HG03378 (cell line): ENCODE measurements at regions not wholly inside any gene's neighbourhood (a gene's known extent, or its start where the extent isn't known, plus 50 kb on each side); places are given as distances from the start of the nearest gene placed in this dataset.

ENCODE experiments used
- ATAC-seq: cut with Tn5 transposase; IDR thresholded peaks from one replicate; pipeline ENCODE4 v1.9.1; 2021; ENCODE audit warnings: mild to moderate bottlenecking, moderate library complexity; ENCODE audit not compliant: unreplicated experiment

- ATAC-seq: no peak
Observed at GRCh38 chr16:17691106-17691898, 220.5 kb upstream of the XYLT1 start.

DNA sequence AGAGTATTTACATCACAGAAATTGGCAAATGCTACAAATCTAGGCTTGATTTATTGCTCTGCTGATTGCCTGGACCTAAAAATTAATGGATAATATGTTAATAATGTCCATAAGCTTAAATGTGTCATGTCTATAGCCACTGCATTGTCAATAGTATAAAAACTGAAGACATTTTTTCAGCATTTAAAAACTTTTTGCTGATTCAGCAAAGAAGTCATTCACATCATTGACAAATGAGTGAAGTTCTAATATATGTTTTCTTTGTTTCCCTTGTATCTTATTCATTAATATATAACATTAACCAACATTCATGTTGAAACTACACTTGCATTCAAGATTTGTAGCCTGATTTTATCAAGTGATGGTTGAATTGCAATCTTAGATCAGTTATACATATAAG, 214.7 kb upstream of the XYLT1 start:
- ATAC-seq: no peak

- no peak for ATAC-seq
Observed at GRCh38 chr16:17683281-17683680, 212.5 kb upstream of the XYLT1 start.

- ATAC-seq: no peak
Observed at GRCh38 chr16:17676171-17676570, 205.4 kb upstream of the XYLT1 start.

DNA sequence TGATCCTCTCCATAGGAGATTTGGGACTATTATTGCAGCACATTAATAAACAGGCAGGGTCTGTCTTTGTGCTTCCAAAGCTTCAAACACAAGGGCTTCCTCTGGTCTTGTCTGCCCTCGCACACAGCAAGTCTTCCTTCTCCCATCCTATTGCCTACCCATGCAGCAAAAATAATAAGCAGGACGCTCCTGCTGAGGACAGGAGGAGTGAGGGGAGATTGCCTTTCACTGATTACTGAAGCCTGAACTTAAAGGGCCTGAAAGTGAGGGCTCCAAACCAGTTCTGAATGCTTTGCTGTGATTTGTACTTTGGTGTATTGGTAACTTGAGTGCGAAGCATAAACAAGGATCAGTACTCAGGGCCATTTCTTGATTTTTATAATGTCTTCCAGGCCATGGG, 197.6 kb upstream of the XYLT1 start:
- ATAC-seq: no peak

DNA sequence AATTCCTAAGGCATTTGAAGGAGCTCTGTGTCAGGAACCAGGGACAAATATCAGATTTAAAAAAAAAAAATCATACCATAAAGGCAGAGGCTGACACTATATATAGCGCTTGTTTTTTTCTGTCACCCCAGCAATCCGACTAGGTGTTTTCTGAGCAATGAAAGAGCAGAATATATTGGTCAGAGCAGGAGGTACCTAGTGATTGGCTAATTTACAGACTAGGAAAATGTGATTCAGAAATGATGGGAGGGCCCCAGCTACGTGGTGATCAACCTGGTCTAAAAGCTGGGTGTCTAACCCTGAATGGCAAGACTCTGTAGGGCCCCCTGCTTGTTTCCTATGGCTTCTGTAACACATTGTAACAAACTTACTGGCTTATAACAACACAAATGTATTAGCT, 195.5 kb upstream of the XYLT1 start:
- no peak for ATAC-seq

GRCh38 chr16:17658881-17659280, 188.1 kb upstream of the XYLT1 start:
- ATAC-seq: no peak

DNA sequence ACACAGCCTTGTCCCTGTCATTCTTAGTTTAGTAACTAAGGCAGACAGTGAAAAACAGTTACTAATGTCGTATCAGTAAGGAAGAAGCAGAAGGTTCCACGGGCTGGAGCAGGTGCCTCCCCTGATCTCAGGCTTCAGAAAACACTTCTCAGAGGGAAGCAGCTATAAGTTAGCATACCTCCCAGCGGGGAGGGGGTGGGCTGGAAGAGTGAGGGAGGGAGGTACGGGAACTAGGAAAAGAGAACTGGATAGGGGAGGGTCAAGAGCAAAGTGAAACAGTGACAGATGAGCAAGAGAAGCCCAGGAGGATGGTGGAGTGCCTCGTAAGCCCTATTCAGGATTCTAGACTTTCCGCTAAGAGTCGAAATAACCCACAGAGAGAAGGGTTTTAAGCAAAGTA, 186.3 kb upstream of the XYLT1 start:
- no peak for ATAC-seq

DNA sequence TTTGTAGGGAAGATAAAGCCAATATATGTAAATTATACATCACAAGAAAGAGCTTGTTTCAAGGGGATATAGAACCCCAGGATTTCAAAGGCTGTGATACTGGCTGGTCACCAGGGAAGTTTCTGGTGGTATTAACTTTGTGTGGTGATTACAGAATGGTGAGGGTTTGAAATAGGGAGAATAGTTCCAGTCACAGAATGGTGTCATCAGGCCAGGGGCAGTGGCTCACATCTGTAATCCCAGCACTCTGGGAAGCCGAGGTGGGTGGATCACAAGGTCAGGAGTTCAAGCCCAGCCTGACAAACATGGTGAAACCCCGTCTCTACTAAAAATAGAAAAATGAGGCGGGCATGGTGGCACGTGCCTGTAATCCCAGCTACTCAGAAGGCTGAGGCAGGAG, 183.8 kb upstream of the XYLT1 start:
- no peak for ATAC-seq

DNA sequence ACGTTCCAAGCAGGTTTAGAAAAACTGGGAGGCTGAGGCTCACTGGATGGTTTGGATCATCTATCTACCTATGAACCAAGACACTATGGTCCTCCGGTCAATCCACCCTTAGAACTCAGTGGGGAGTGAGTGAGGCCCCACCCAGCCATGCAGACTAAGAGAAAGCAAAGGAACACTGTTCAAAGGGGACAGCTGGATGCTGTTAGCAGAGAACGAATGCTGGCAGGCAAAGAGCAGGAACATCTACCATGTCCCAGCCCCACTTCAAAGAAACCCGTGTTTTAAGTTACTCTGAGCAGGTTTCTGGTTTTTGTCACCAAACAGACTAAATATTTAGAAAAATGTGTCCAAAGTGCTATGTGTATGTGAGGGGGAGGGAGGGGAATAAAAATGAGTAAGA, 183.4 kb upstream of the XYLT1 start:
- ATAC-seq: no peak

- ATAC-seq: no peak
Observed at GRCh38 chr16:17647879-17648872, 177.4 kb upstream of the XYLT1 start.

DNA sequence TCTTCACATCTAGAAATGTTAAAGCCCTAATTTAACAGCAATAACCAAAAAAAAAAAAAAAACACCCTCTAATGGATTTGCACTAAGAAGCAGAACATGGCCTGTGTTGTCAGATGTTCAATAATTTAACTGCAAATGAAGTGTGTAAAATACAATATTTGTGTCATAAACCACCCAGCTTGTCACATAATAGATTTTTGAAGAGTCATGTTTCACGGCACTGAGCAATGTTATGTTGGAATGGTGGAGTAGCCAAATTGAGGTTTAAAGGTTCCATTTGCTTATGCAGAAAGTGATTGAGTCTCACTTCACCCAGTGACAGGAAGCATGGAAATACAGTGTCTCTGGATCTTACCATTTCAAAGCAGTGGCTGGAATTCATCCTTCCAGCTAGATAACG, 173.2 kb upstream of the XYLT1 start:
- no peak for ATAC-seq

GRCh38 chr16:17641990-17642389, 171.2 kb upstream of the XYLT1 start:
- no peak for ATAC-seq

DNA sequence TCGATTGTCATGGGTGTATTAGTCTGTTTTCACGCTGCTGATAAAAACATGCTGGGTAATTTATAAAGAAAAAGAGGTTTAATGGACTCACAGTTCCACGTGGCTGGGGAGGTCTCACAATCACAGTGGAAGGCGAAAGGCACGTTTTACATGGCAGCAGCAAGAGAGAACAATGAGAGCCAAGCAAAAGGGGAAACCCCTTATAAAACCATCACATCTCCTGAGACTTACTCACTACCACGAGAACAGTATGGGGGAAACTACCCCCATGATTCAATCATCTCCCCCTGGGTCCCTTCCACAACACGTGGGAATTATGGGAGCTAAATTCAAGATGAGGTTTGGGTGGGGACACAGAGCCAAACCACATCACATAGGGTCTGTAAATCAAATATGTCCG, 167.4 kb upstream of the XYLT1 start:
- no peak for ATAC-seq

GRCh38 chr16:17635183-17635582, 164.4 kb upstream of the XYLT1 start:
- ATAC-seq: no peak

DNA sequence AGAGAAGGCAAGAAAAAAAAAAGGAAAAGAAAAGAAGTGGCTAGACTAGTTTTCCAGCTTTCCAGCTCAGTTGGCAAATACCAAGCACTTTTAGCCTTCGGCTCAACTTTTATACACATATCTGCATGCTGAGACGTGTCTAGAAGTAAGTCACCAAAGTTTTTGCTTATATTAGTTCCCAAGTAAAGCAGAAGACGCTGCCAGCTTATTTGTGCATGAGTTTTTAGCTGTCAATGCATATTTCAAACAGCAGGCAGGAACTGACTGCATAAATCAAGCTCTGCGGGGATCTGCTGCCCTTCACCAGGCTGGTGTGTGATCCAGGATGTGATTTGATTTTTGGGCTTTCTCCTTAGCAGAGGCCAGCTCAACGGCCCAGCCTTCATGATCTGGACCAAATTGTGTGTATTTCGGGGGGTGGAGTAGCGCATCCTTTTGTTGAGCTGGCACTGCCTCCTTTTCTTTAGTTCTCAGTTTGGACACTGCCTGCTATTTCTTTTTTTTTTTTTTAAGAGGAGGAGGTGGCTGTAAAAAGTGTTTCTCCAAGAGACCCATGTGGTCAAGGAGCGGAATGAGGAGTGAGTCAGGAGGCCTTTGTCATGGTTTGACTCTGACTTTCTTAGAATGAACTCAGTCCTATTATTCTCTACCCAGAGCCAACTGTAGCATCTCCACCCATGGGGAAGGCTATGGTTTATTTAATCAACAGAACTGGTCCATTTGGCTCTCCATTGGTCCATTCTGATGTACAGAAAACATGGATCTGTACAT, 162.6 kb upstream of the XYLT1 start:
- no peak for ATAC-seq

GRCh38 chr16:17632667-17633066, 161.9 kb upstream of the XYLT1 start:
- ATAC-seq: no peak

GRCh38 chr16:17629936-17630335, 159.2 kb upstream of the XYLT1 start:
- no peak for ATAC-seq

DNA sequence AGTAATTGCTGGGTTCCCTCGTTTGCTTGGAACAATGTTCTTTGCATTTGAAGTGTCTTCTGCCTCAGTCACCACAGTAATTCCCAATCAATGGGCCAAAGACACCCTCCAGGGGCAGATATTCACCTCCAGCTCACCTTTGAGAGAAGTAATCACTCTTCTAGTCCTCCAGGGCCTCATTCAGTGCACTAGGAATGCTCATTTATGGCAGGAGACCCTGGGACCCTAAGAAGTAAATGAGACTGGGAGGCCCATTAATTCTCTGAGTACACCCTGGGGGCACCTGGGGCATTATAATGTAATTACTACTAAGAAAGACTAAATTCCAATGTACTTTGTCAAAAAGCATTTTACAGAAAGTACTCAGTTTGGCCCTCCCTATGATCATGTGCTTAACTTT, 158.2 kb upstream of the XYLT1 start:
- no peak for ATAC-seq

DNA sequence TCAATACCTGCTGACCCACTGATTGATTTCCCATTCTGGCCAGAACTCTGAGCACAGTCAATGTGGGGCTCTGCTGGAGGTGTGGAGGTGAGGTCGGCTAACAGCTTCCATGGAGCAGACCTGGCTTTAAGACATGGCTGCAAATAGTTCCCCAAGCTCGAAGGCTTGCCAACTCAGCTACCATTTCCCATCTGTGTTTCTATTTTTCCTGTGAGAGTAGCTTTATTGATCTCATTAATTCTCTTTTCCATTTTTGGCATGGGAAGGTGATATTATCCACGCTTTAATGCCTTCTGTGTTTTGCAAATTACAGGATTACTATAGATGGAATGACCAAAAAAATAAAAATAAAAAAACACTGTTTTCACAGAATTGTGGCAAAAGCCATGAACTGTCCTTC, 151.6 kb upstream of the XYLT1 start:
- no peak for ATAC-seq

- no peak for ATAC-seq
Observed at GRCh38 chr16:17619261-17619660, 148.5 kb upstream of the XYLT1 start.
